Erythroblast (primary cell): ENCODE measurements at regions not wholly inside any gene's neighbourhood (a gene's known extent, or its start where the extent isn't known, plus 50 kb on each side); places are given as distances from the start of the nearest gene placed in this dataset.

Experiments
- GATA1 ChIP-seq: IDR thresholded peaks from 2 replicates; pipeline ENCODE4 v1.6.1; 2011; ENCODE audit warnings: low read depth, mild to moderate bottlenecking, control low read depth, low read length, moderate library complexity
- POLR2A ChIP-seq: IDR thresholded peaks from 2 replicates; pipeline ENCODE4 v1.6.1; 2011; ENCODE audit warnings: mild to moderate bottlenecking, low read length

- TF ChIP-seq POLR2A = no peak
- no peak for TF ChIP-seq GATA1
Observed at GRCh38 chrX:42450228-42450627, 327.7 kb downstream of the PPP1R2C start.
